Activated naive CD8-positive, alpha-beta T cell treated with anti-CD3 and anti-CD28 coated beads, Interleukin-2, amount 50 U/mL, for 24 hours (primary cell): ENCODE measurements at regions not wholly inside any gene's neighbourhood (a gene's known extent, or its start where the extent isn't known, plus 50 kb on each side); places are given as distances from the start of the nearest gene placed in this dataset.
A peak's percentile ranks its signal among the peaks of the same experiment; 100 is the strongest.

Experiments used
- ATAC-seq: fragments of 150-1000 bp; cut with Tn5 transposase; one replicate; pipeline ENCODE4 v1.10.0; 2021
- DNase-seq: peaks from one replicate; pipeline ENCODE4 v3.0.0; 2021
- H3K27ac Mint-ChIP-seq: one replicate; pipeline ENCODE4 v1.8.0; 2021; ENCODE audit warnings: mild to moderate bottlenecking, mixed read lengths
- H3K27me3 Mint-ChIP-seq: one replicate; pipeline ENCODE4 v1.8.0; 2021; ENCODE audit warnings: mixed read lengths
- H3K36me3 Mint-ChIP-seq: one replicate; pipeline ENCODE4 v1.8.0; 2021; ENCODE audit warnings: low read depth, mixed read lengths
- H3K4me1 Mint-ChIP-seq: one replicate; pipeline ENCODE4 v1.8.0; 2021; ENCODE audit warnings: mixed read lengths
- H3K4me3 Mint-ChIP-seq: one replicate; pipeline ENCODE4 v1.8.0; 2021; ENCODE audit warnings: mild to moderate bottlenecking, moderate library complexity, mixed read lengths
- H3K9me3 Mint-ChIP-seq: one replicate; pipeline ENCODE4 v1.8.0; 2021; ENCODE audit warnings: mixed read lengths

GRCh38 chr13:78334059-78334458 lies 269.3 kb downstream of the POU4F1 start:
- no peak overlapping the region for H3K27ac Mint-ChIP-seq

GRCh38 chr13:78326633-78327032 lies 276.7 kb downstream of the POU4F1 start:
- no peak overlapping the region for H3K4me3 Mint-ChIP-seq
- H3K36me3 Mint-ChIP-seq = no peaks in the 10 kb centered on the region
- no peaks in the 10 kb centered on the region for H3K9me3 Mint-ChIP-seq
- H3K27me3 Mint-ChIP-seq = peaks cover 2% of the 10 kb centered on the region
- no peak overlapping the region for H3K27ac Mint-ChIP-seq
- H3K4me1 Mint-ChIP-seq = no peaks in the 10 kb centered on the region
- no peak for ATAC-seq
- no peak for DNase-seq

More at GRCh38 chr13:78334059-78334458, 269.3 kb downstream of the POU4F1 start:
- Mint-ChIP-seq H3K4me1 (no peaks in the 10 kb centered on the region), H3K36me3 (no peaks in the 10 kb centered on the region), H3K27me3 (no peaks in the 10 kb centered on the region), H3K4me3 (no peak overlapping the region), H3K9me3 (no peaks in the 10 kb centered on the region)
- DNase-seq (no peak), ATAC-seq (no peak)

- H3K4me3 Mint-ChIP-seq = no peak overlapping the region
- no peaks in the 10 kb centered on the region for H3K36me3 Mint-ChIP-seq
- no peaks in the 10 kb centered on the region for H3K4me1 Mint-ChIP-seq
- no peaks in the 10 kb centered on the region for H3K9me3 Mint-ChIP-seq
- DNase-seq (no peak), ATAC-seq (no peak)
- H3K27me3 Mint-ChIP-seq = peaks cover 2% of the 10 kb centered on the region
- no peak overlapping the region for H3K27ac Mint-ChIP-seq
Observed at GRCh38 chr13:78325585-78325984, 277.8 kb downstream of the POU4F1 start.

- no peaks in the 10 kb centered on the region for H3K9me3 Mint-ChIP-seq
- H3K4me1 Mint-ChIP-seq = no peaks in the 10 kb centered on the region
- no peak for DNase-seq
- no peak overlapping the region for H3K4me3 Mint-ChIP-seq
- H3K27ac Mint-ChIP-seq = no peak overlapping the region
- ATAC-seq = no peak
- peaks cover 2% of the 10 kb centered on the region for H3K27me3 Mint-ChIP-seq
- no peaks in the 10 kb centered on the region for H3K36me3 Mint-ChIP-seq
Observed at GRCh38 chr13:78323848-78324247, 279.5 kb downstream of the POU4F1 start.

GRCh38 chr13:78323040-78323439 lies 280.3 kb downstream of the POU4F1 start:
- no peak overlapping the region for H3K27ac Mint-ChIP-seq
- peaks cover 2% of the 10 kb centered on the region for H3K27me3 Mint-ChIP-seq
- H3K36me3 Mint-ChIP-seq = no peaks in the 10 kb centered on the region
- H3K4me3 Mint-ChIP-seq = no peak overlapping the region
- H3K9me3 Mint-ChIP-seq = no peaks in the 10 kb centered on the region
- DNase-seq = no peak
- H3K4me1 Mint-ChIP-seq = no peaks in the 10 kb centered on the region
- no peak for ATAC-seq

GRCh38 chr13:78319101-78319627 lies 284.2 kb downstream of the POU4F1 start:
- peaks cover 2% of the 10 kb centered on the region for H3K27me3 Mint-ChIP-seq
- H3K4me1 Mint-ChIP-seq = no peaks in the 10 kb centered on the region
- no peaks in the 10 kb centered on the region for H3K9me3 Mint-ChIP-seq
- ATAC-seq (no peak), DNase-seq (no peak)
- no peak overlapping the region for H3K27ac Mint-ChIP-seq
- no peak overlapping the region for H3K4me3 Mint-ChIP-seq
- no peaks in the 10 kb centered on the region for H3K36me3 Mint-ChIP-seq

- DNase-seq = no peak
- no peaks in the 10 kb centered on the region for H3K27me3 Mint-ChIP-seq
Observed at GRCh38 chr13:78317030-78317429, 286.3 kb downstream of the POU4F1 start.

GRCh38 chr13:78309497-78310180 lies 293.7 kb downstream of the POU4F1 start:
- H3K9me3 Mint-ChIP-seq = no peaks in the 10 kb centered on the region
- H3K27ac Mint-ChIP-seq = no peak overlapping the region
- H3K36me3 Mint-ChIP-seq = no peaks in the 10 kb centered on the region
- ATAC-seq = peak; percentile 24
- H3K27me3 Mint-ChIP-seq = no peaks in the 10 kb centered on the region
- no peak overlapping the region for H3K4me3 Mint-ChIP-seq
- H3K4me1 Mint-ChIP-seq = no peaks in the 10 kb centered on the region
- no peak for DNase-seq

More at GRCh38 chr13:78317030-78317429, 286.3 kb downstream of the POU4F1 start:
- Mint-ChIP-seq H3K4me1 (no peaks in the 10 kb centered on the region), H3K9me3 (no peaks in the 10 kb centered on the region), H3K4me3 (no peak overlapping the region), H3K27ac (no peak overlapping the region), H3K36me3 (no peaks in the 10 kb centered on the region)
- ATAC-seq = no peak

- no peak for ATAC-seq
- Mint-ChIP-seq H3K4me3 (no peak overlapping the region), H3K27ac (no peak overlapping the region), H3K9me3 (no peaks in the 10 kb centered on the region), H3K4me1 (no peaks in the 10 kb centered on the region), H3K36me3 (no peaks in the 10 kb centered on the region), H3K27me3 (no peaks in the 10 kb centered on the region)
- DNase-seq = no peak
Observed at GRCh38 chr13:78306519-78307206, 296.7 kb downstream of the POU4F1 start.

GRCh38 chr13:78305171-78305570 lies 298.2 kb downstream of the POU4F1 start:
- H3K9me3 Mint-ChIP-seq = no peaks in the 10 kb centered on the region
- ATAC-seq (no peak), DNase-seq (no peak)
- H3K4me3 Mint-ChIP-seq = no peak overlapping the region
- H3K36me3 Mint-ChIP-seq = no peaks in the 10 kb centered on the region
- no peaks in the 10 kb centered on the region for H3K4me1 Mint-ChIP-seq
- H3K27ac Mint-ChIP-seq = no peak overlapping the region
- no peaks in the 10 kb centered on the region for H3K27me3 Mint-ChIP-seq

GRCh38 chr13:78299832-78300623 lies 303.3 kb downstream of the POU4F1 start:
- no peak overlapping the region for H3K27ac Mint-ChIP-seq
- no peak for ATAC-seq
- H3K36me3 Mint-ChIP-seq = no peaks in the 10 kb centered on the region
- DNase-seq = no peak
- H3K27me3 Mint-ChIP-seq = no peaks in the 10 kb centered on the region
- no peaks in the 10 kb centered on the region for H3K9me3 Mint-ChIP-seq
- H3K4me3 Mint-ChIP-seq = no peak overlapping the region
- H3K4me1 Mint-ChIP-seq = no peaks in the 10 kb centered on the region

- no peaks in the 10 kb centered on the region for H3K9me3 Mint-ChIP-seq
- H3K27ac Mint-ChIP-seq = no peak overlapping the region
- DNase-seq = no peak
- no peak for ATAC-seq
- no peaks in the 10 kb centered on the region for H3K36me3 Mint-ChIP-seq
- no peak overlapping the region for H3K4me3 Mint-ChIP-seq
- no peaks in the 10 kb centered on the region for H3K4me1 Mint-ChIP-seq
- H3K27me3 Mint-ChIP-seq = no peaks in the 10 kb centered on the region
Observed at GRCh38 chr13:78298657-78299056, 304.7 kb downstream of the POU4F1 start.

- no peak for DNase-seq
- no peak overlapping the region for H3K27ac Mint-ChIP-seq
- H3K36me3 Mint-ChIP-seq = no peaks in the 10 kb centered on the region
- H3K4me3 Mint-ChIP-seq = no peak overlapping the region
- no peaks in the 10 kb centered on the region for H3K4me1 Mint-ChIP-seq
- ATAC-seq = no peak
- no peaks in the 10 kb centered on the region for H3K27me3 Mint-ChIP-seq
- H3K9me3 Mint-ChIP-seq = peaks cover 23% of the 10 kb centered on the region
Observed at GRCh38 chr13:78286748-78287147, 316.6 kb downstream of the POU4F1 start.

- no peaks in the 10 kb centered on the region for H3K27me3 Mint-ChIP-seq
- no peak for ATAC-seq
- DNase-seq = no peak
- H3K9me3 Mint-ChIP-seq = peaks cover 6% of the 10 kb centered on the region
- H3K27ac Mint-ChIP-seq = no peak overlapping the region
- no peaks in the 10 kb centered on the region for H3K36me3 Mint-ChIP-seq
- H3K4me3 Mint-ChIP-seq = no peak overlapping the region
- no peaks in the 10 kb centered on the region for H3K4me1 Mint-ChIP-seq
Observed at GRCh38 chr13:78265098-78265497, 338.3 kb downstream of the POU4F1 start.

- DNase-seq = no peak
- no peaks in the 10 kb centered on the region for H3K4me1 Mint-ChIP-seq
- no peak overlapping the region for H3K4me3 Mint-ChIP-seq
- no peak overlapping the region for H3K27ac Mint-ChIP-seq
- H3K27me3 Mint-ChIP-seq = no peaks in the 10 kb centered on the region
- H3K36me3 Mint-ChIP-seq = no peaks in the 10 kb centered on the region
- no peak for ATAC-seq
- H3K9me3 Mint-ChIP-seq = peaks cover 6% of the 10 kb centered on the region
Observed at GRCh38 chr13:78258304-78258703, 339.7 kb upstream of the EDNRB start.
